Mesenchymal stem cell (in vitro differentiated cells and primary cell): ENCODE measurements at regions not wholly inside any gene's neighbourhood (a gene's known extent, or its start where the extent isn't known, plus 50 kb on each side); places are given as distances from the start of the nearest gene placed in this dataset.

ENCODE experiments used
- DNase-seq: peaks from one replicate; pipeline ENCODE4 v3.0.0-alpha.2; 2013
- H2AFZ ChIP-seq: one replicate; pipeline ENCODE4 v1.6.1; 2013; ENCODE audit warnings: low read depth, mild to moderate bottlenecking, control low read depth, inconsistent platforms, low read length, moderate library complexity
- H2AK5ac ChIP-seq: 2 replicates; pipeline ENCODE4 v1.6.1; 2013; ENCODE audit warnings: low read length, moderate library complexity, mild to moderate bottlenecking, inconsistent platforms; ENCODE audit not compliant: severe bottlenecking
- H2BK120ac ChIP-seq: one replicate; pipeline ENCODE4 v1.6.1; 2013; ENCODE audit warnings: low read depth, mild to moderate bottlenecking, inconsistent platforms, low read length, moderate library complexity
- H2BK12ac ChIP-seq, 2 experiments: one replicate each; pipeline ENCODE4 v1.6.1; 2013; ENCODE audit warnings: inconsistent platforms in 2 of 2, low read length in 2 of 2, mild to moderate bottlenecking in 2 of 2, moderate library complexity in 2 of 2, control low read depth in 1 of 2
- H2BK15ac ChIP-seq: one replicate; pipeline ENCODE4 v1.6.1; 2013; ENCODE audit warnings: mild to moderate bottlenecking, low read depth, inconsistent platforms; ENCODE audit not compliant: poor library complexity, severe bottlenecking
- H2BK5ac ChIP-seq: 2 replicates; pipeline ENCODE4 v1.6.1; 2013; ENCODE audit warnings: low read depth, mild to moderate bottlenecking, low read length, control low read depth, inconsistent platforms; ENCODE audit not compliant: poor library complexity, severe bottlenecking
- H3K14ac ChIP-seq, 2 experiments: one replicate each; pipeline ENCODE4 v1.6.1; 2013; ENCODE audit warnings: inconsistent platforms in 2 of 2, low read length in 2 of 2, control low read depth in 1 of 2, mild to moderate bottlenecking in 1 of 2, moderate library complexity in 1 of 2
- H3K18ac ChIP-seq, 2 experiments: one replicate each; pipeline ENCODE4 v1.6.1; 2013; ENCODE audit warnings: inconsistent platforms in 2 of 2, low read length in 2 of 2, control low read depth in 1 of 2, low read depth in 1 of 2, mild to moderate bottlenecking in 1 of 2
- H3K23ac ChIP-seq, 2 experiments: one replicate each; pipeline ENCODE4 v1.6.1; 2013; ENCODE audit warnings: inconsistent platforms in 2 of 2, low read length in 2 of 2, mild to moderate bottlenecking in 2 of 2, moderate library complexity in 2 of 2, control low read depth in 1 of 2
- H3K27ac ChIP-seq: 2 replicates; pipeline ENCODE4 v1.5.1; 2013; ENCODE audit warnings: mild to moderate bottlenecking, moderate library complexity, low read length, control low read depth, inconsistent platforms; ENCODE audit not compliant: poor library complexity, severe bottlenecking
- H3K27me3 ChIP-seq, 2 experiments: 2 replicates each; pipeline versions ENCODE4 v1.6.1 to v1.7.0; 2013; ENCODE audit warnings: low read length in 2 of 2, mild to moderate bottlenecking in 2 of 2, moderate library complexity in 2 of 2, control low read depth in 1 of 2, inconsistent platforms in 1 of 2; ENCODE audit not compliant: control insufficient read depth in 1 of 2, insufficient read depth in 1 of 2
- H3K36me3 ChIP-seq, 2 experiments: 2 replicates each; pipeline versions ENCODE4 v1.6.1 to v1.7.0; 2013; ENCODE audit warnings: low read length in 2 of 2, control low read depth in 1 of 2, inconsistent platforms in 1 of 2, low read depth in 1 of 2, mild to moderate bottlenecking in 1 of 2; ENCODE audit not compliant: insufficient read depth in 2 of 2, control insufficient read depth in 1 of 2
- H3K4ac ChIP-seq, 2 experiments: one replicate each; pipeline ENCODE4 v1.6.1; 2013; ENCODE audit warnings: inconsistent platforms in 2 of 2, low read length in 2 of 2, mild to moderate bottlenecking in 2 of 2, moderate library complexity in 2 of 2, control low read depth in 1 of 2, low read depth in 1 of 2
- H3K4me1 ChIP-seq: 2 replicates; pipeline ENCODE4 v1.6.1; 2013; ENCODE audit warnings: low read depth, low read length, control low read depth; ENCODE audit not compliant: control insufficient read depth, insufficient read depth
- H3K4me2 ChIP-seq: 2 replicates; pipeline ENCODE4 v1.6.1; 2013; ENCODE audit warnings: low read length, mild to moderate bottlenecking, inconsistent platforms; ENCODE audit not compliant: poor library complexity, severe bottlenecking
- H3K4me3 ChIP-seq, 2 experiments: 2 replicates each; pipeline versions ENCODE4 v1.5.1 to v1.7.0; 2013; ENCODE audit warnings: low read length in 2 of 2, mild to moderate bottlenecking in 2 of 2, control low read depth in 1 of 2, low read depth in 1 of 2; ENCODE audit not compliant: insufficient read depth in 1 of 2
- H3K79me1 ChIP-seq: replicated peaks from 2 replicates; pipeline ENCODE4 v1.6.1; 2013; ENCODE audit warnings: mild to moderate bottlenecking, control low read depth, low read length, inconsistent platforms; ENCODE audit not compliant: poor library complexity, severe bottlenecking
- H3K9ac ChIP-seq: 2 replicates; pipeline ENCODE4 v1.7.0; 2013; ENCODE audit warnings: mild to moderate bottlenecking, low read length, moderate library complexity
- H3K9me3 ChIP-seq: 2 replicates; pipeline ENCODE4 v1.7.0; 2013; ENCODE audit warnings: mild to moderate bottlenecking, low read length; ENCODE audit not compliant: control insufficient read depth
- H4K8ac ChIP-seq: one replicate; pipeline ENCODE4 v1.6.1; 2013; ENCODE audit warnings: inconsistent platforms, mild to moderate bottlenecking, low read length, moderate library complexity
- H4K91ac ChIP-seq: one replicate; pipeline ENCODE4 v1.6.1; 2013; ENCODE audit warnings: mild to moderate bottlenecking, low read length, inconsistent platforms
- WGBS: methylation state at CpG from one replicate; pipeline ENCODE4 v1.1.7; 2013; ENCODE audit warnings: mixed read lengths; 5-methylcytosine and 5-hydroxymethylcytosine counted together

GRCh38 chr12:91627225-91627624 lies 444.6 kb upstream of the DCN start:
- WGBS = 71% methylated on average over 2 of the region's 2 CpGs
- no peaks in the 10 kb centered on the region for H3K9me3 ChIP-seq

GRCh38 chr12:91622981-91623380 lies 440.4 kb upstream of the DCN start:
- Histone ChIP-seq H4K8ac (no peak overlapping the region), H3K4me1 (no peaks in the 10 kb centered on the region), H2AFZ (no peak overlapping the region), H3K4ac (no peak overlapping the region), H3K23ac (no peak overlapping the region), H3K27me3 (no peaks in the 10 kb centered on the region), H3K36me3 (no peaks in the 10 kb centered on the region), H3K14ac (no peak overlapping the region), H3K27ac (no peak overlapping the region), H2BK5ac (no peak overlapping the region), H3K9me3 (no peaks in the 10 kb centered on the region), H2BK15ac (no peak overlapping the region), H2AK5ac (no peak overlapping the region), H2BK120ac (no peak overlapping the region), H3K4me3 (no peak overlapping the region), H3K4me2 (no peak overlapping the region), H2BK12ac (no peak overlapping the region), H3K9ac (no peak overlapping the region), H4K91ac (no peak overlapping the region), H3K79me1 (no peaks in the 10 kb centered on the region), H3K18ac (no peak overlapping the region)
- DNase-seq = no peak
- 52% methylated on average over 2 of the region's 2 CpGs for WGBS

More at GRCh38 chr12:91627225-91627624, 444.6 kb upstream of the DCN start:
- Histone ChIP-seq H3K79me1 (no peaks in the 10 kb centered on the region), H3K27me3 (no peaks in the 10 kb centered on the region), H3K14ac (no peak overlapping the region), H3K23ac (no peak overlapping the region), H4K91ac (no peak overlapping the region), H3K18ac (no peak overlapping the region), H3K4ac (no peak overlapping the region), H3K4me3 (no peak overlapping the region), H3K9ac (no peak overlapping the region), H3K4me2 (no peak overlapping the region), H3K36me3 (no peaks in the 10 kb centered on the region), H3K4me1 (no peaks in the 10 kb centered on the region), H4K8ac (no peak overlapping the region), H2BK120ac (no peak overlapping the region), H2BK12ac (no peak overlapping the region), H2BK15ac (no peak overlapping the region), H2BK5ac (no peak overlapping the region), H2AFZ (no peak overlapping the region), H3K27ac (no peak overlapping the region), H2AK5ac (no peak overlapping the region)
- no peak for DNase-seq

- no peak overlapping the region for H2AK5ac ChIP-seq
- H3K79me1 ChIP-seq = no peaks in the 10 kb centered on the region
- no peak overlapping the region for H3K23ac ChIP-seq
- no peak overlapping the region for H2BK5ac ChIP-seq
- no peak overlapping the region for H2BK12ac ChIP-seq
- no peak overlapping the region for H3K18ac ChIP-seq
- H3K9me3 ChIP-seq = no peaks in the 10 kb centered on the region
- no peak overlapping the region for H3K14ac ChIP-seq
- H2BK15ac ChIP-seq = no peak overlapping the region
- no peak overlapping the region for H3K27ac ChIP-seq
- no peak overlapping the region for H4K91ac ChIP-seq
- H3K4me1 ChIP-seq = no peaks in the 10 kb centered on the region
- DNase-seq = no peak
- no peak overlapping the region for H3K4ac ChIP-seq
- no peak overlapping the region for H2AFZ ChIP-seq
- H3K4me3 ChIP-seq = no peak overlapping the region
- no peak overlapping the region for H3K4me2 ChIP-seq
- no peak overlapping the region for H2BK120ac ChIP-seq
- no peak overlapping the region for H3K9ac ChIP-seq
- H3K36me3 ChIP-seq = no peaks in the 10 kb centered on the region
- 91% methylated on average over 2 of the region's 2 CpGs for WGBS
- H3K27me3 ChIP-seq = no peaks in the 10 kb centered on the region
- H4K8ac ChIP-seq = no peak overlapping the region
Observed at GRCh38 chr12:91622037-91622436, 439.4 kb upstream of the DCN start.

- Histone ChIP-seq H2BK5ac (no peak overlapping the region), H2BK12ac (no peak overlapping the region), H2AK5ac (no peak overlapping the region), H3K27me3 (no peaks in the 10 kb centered on the region), H3K18ac (no peak overlapping the region), H3K27ac (no peak overlapping the region), H3K23ac (no peak overlapping the region), H3K79me1 (no peaks in the 10 kb centered on the region), H4K8ac (no peak overlapping the region), H3K4me1 (no peaks in the 10 kb centered on the region), H3K4me2 (no peak overlapping the region), H4K91ac (no peak overlapping the region), H2AFZ (no peak overlapping the region), H3K36me3 (no peaks in the 10 kb centered on the region), H3K4me3 (no peak overlapping the region), H2BK120ac (no peak overlapping the region), H3K9ac (no peak overlapping the region), H3K9me3 (no peaks in the 10 kb centered on the region), H3K14ac (no peak overlapping the region), H2BK15ac (no peak overlapping the region), H3K4ac (no peak overlapping the region)
- WGBS = 83% methylated on average over 8 of the region's 9 CpGs
- DNase-seq = no peak
Observed at GRCh38 chr12:91620992-91621391, 438.4 kb upstream of the DCN start.
